Neuron (in vitro differentiated cells): ENCODE measurements at regions not wholly inside any gene's neighbourhood (a gene's known extent, or its start where the extent isn't known, plus 50 kb on each side); places are given as distances from the start of the nearest gene placed in this dataset.

Experiments
- H2AFZ ChIP-seq: one replicate; pipeline ENCODE4 v1.6.1; 2013; ENCODE audit warnings: low read depth, mild to moderate bottlenecking, inconsistent platforms, low read length, moderate library complexity
- H3K27me3 ChIP-seq: one replicate; pipeline ENCODE4 v1.6.1; 2013; ENCODE audit warnings: low read length; ENCODE audit not compliant: insufficient read depth
- H3K36me3 ChIP-seq: one replicate; pipeline ENCODE4 v1.6.1; 2013; ENCODE audit warnings: low read length; ENCODE audit not compliant: insufficient read depth
- H3K4me1 ChIP-seq: one replicate; pipeline ENCODE4 v1.6.1; 2013; ENCODE audit warnings: low read length; ENCODE audit not compliant: insufficient read depth
- H3K4me3 ChIP-seq: 2 replicates; pipeline ENCODE4 v1.5.1; 2013; ENCODE audit warnings: mild to moderate bottlenecking, low read length, moderate library complexity
- H3K9me3 ChIP-seq: one replicate; pipeline ENCODE4 v1.6.1; 2013; ENCODE audit warnings: low read length

DNA sequence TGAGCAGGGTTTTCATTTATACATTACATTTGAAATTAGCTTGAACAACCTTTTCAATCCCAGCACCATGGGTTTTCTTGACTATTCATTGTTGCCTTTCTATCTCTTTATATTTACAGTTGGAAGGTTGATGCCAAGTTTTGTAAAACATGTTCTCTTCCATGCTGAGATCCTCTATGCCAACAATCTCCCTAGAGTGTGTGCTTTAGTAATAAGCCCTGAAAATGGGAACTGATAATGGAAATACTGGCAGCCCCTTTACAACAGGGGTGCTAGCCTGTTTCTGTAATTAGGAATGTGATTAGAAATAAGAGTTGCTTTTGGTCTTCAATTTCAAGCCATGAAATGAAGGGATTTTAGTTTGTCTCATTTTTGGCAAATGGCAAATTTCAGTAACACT, 239.9 kb upstream of the NAALADL2 start:
- Histone ChIP-seq H3K36me3 (no peaks in the 10 kb centered on the region), H3K27me3 (no peaks in the 10 kb centered on the region), H2AFZ (no peak overlapping the region), H3K4me3 (no peak overlapping the region), H3K4me1 (no peaks in the 10 kb centered on the region), H3K9me3 (no peaks in the 10 kb centered on the region)

- Histone ChIP-seq H3K4me3 (no peak overlapping the region), H3K36me3 (no peaks in the 10 kb centered on the region), H3K9me3 (no peaks in the 10 kb centered on the region), H3K27me3 (no peaks in the 10 kb centered on the region), H2AFZ (no peak overlapping the region), H3K4me1 (no peaks in the 10 kb centered on the region)
Measured at GRCh38 chr3:174620138-174620537, 239.0 kb upstream of the NAALADL2 start.

DNA sequence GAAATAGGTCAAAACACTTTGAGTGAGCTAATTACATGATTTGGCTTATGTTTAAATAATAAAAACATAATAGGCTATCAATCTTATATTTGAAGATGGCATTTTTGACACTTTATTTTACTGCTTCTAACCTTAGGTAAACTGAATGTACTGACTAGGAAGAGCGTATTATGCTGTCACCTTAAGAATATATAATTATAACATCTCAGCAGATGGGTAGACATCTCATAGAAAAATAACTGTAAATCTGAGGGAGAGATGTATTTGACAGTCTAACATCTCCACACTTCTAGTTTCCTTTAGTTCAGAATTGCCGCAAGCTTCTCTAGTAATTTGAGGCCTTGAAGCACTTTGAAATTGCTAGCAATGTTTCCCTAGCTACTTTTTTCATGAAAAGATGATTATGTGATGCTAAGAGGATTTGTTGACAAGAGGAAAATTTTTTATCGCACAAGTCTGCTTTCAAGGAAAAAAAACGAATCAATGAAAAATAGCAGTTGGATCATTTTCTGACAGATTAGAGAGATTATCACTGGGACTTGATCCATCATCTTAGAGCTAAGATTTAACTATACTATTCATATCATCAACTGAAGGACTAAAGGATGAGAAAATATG, 238.2 kb upstream of the NAALADL2 start:
- no peaks in the 10 kb centered on the region for H3K36me3 ChIP-seq
- H3K4me1 ChIP-seq, result no peaks in the 10 kb centered on the region
- no peak overlapping the region for H3K4me3 ChIP-seq
- no peak overlapping the region for H2AFZ ChIP-seq
- no peaks in the 10 kb centered on the region for H3K9me3 ChIP-seq
- H3K27me3 ChIP-seq, result no peaks in the 10 kb centered on the region

DNA sequence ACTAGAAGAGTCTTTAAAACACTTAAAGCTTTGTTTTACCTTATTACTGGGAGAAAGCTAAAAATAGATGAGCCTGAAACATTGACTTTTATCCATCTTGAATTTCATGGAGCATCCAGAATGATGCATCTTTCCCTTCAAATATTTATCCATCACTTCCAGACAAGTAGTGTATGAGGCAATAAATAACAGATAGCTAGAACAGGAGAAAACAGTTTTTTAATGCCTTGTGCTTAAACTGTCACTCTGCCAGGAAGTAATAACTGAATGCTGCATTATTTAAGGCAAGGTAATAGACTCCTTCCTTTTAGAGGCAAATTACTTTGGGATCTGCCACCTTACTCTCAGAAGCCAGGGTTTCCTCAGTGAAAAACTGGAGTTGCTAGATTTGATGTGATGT, 225.8 kb upstream of the NAALADL2 start:
- Histone ChIP-seq H2AFZ (no peak overlapping the region), H3K9me3 (no peaks in the 10 kb centered on the region), H3K36me3 (no peaks in the 10 kb centered on the region), H3K4me1 (no peaks in the 10 kb centered on the region), H3K27me3 (no peaks in the 10 kb centered on the region), H3K4me3 (no peak overlapping the region)

GRCh38 chr3:174636451-174636850, 222.7 kb upstream of the NAALADL2 start:
- H2AFZ ChIP-seq, result no peak overlapping the region
- H3K9me3 ChIP-seq, result no peaks in the 10 kb centered on the region
- no peaks in the 10 kb centered on the region for H3K27me3 ChIP-seq
- no peaks in the 10 kb centered on the region for H3K4me1 ChIP-seq
- no peak overlapping the region for H3K4me3 ChIP-seq
- no peaks in the 10 kb centered on the region for H3K36me3 ChIP-seq

- Histone ChIP-seq H3K4me1 (peaks cover under 1% of the 10 kb centered on the region), H2AFZ (no peak overlapping the region), H3K4me3 (no peak overlapping the region), H3K27me3 (no peaks in the 10 kb centered on the region), H3K36me3 (no peaks in the 10 kb centered on the region), H3K9me3 (no peaks in the 10 kb centered on the region)
Measured at GRCh38 chr3:174639406-174639805, 219.7 kb upstream of the NAALADL2 start.

- Histone ChIP-seq H3K36me3 (no peaks in the 10 kb centered on the region), H3K4me3 (no peak overlapping the region), H3K9me3 (no peaks in the 10 kb centered on the region), H3K4me1 (peaks cover 6% of the 10 kb centered on the region), H2AFZ (no peak overlapping the region), H3K27me3 (no peaks in the 10 kb centered on the region)
Measured at GRCh38 chr3:174639970-174640369, 219.2 kb upstream of the NAALADL2 start.

DNA sequence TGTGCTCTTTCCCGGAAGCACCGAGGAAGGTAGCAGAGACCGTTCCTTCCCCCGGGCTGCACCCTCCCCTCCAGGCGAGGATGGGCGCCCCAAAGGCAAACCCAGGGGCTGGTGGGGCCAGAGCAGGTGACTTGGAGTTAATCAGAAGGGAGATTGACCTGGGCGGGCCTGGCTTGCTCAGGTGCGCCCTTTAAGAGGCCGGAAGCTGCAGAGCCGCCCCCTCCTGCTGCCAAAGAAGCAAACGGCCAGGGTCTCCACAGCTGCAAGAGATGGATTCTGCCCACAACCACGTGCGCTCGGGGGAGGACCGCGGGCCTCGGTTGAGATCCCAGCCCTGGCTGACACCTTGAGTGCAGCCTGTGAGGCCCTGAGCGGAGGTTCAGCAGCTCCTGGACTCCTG, 218.2 kb upstream of the NAALADL2 start:
- no peaks in the 10 kb centered on the region for H3K27me3 ChIP-seq
- H3K4me3 ChIP-seq, result no peak overlapping the region
- no peak overlapping the region for H2AFZ ChIP-seq
- H3K36me3 ChIP-seq, result no peaks in the 10 kb centered on the region
- no peaks in the 10 kb centered on the region for H3K9me3 ChIP-seq
- peaks cover 13% of the 10 kb centered on the region for H3K4me1 ChIP-seq

DNA sequence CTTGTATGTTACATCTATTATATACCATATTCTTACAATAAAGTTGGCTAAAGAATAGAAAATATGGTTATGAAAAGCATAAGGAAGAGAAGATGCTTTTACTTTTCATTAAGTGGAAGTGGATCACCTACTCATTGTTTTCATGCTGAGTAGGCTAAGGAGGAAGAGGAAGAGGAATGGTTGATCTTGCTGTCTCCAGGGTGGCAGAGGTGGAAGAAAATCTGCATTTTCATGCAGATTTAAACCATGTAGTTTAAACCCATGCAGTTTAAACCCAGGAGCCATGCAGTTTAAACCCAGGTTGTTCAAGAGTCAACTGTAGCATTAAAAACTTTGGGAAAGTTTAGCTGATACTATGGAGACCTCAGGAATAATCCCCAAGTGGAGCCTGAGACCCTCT, 214.8 kb upstream of the NAALADL2 start:
- no peaks in the 10 kb centered on the region for H3K36me3 ChIP-seq
- peaks cover 13% of the 10 kb centered on the region for H3K4me1 ChIP-seq
- no peaks in the 10 kb centered on the region for H3K27me3 ChIP-seq
- H3K9me3 ChIP-seq, result no peaks in the 10 kb centered on the region
- no peak overlapping the region for H3K4me3 ChIP-seq
- no peak overlapping the region for H2AFZ ChIP-seq

- Histone ChIP-seq H3K9me3 (no peaks in the 10 kb centered on the region), H3K36me3 (no peaks in the 10 kb centered on the region), H3K4me3 (no peak overlapping the region), H3K27me3 (no peaks in the 10 kb centered on the region), H3K4me1 (no peaks in the 10 kb centered on the region), H2AFZ (no peak overlapping the region)
Measured at GRCh38 chr3:174651951-174652350, 207.2 kb upstream of the NAALADL2 start.

DNA sequence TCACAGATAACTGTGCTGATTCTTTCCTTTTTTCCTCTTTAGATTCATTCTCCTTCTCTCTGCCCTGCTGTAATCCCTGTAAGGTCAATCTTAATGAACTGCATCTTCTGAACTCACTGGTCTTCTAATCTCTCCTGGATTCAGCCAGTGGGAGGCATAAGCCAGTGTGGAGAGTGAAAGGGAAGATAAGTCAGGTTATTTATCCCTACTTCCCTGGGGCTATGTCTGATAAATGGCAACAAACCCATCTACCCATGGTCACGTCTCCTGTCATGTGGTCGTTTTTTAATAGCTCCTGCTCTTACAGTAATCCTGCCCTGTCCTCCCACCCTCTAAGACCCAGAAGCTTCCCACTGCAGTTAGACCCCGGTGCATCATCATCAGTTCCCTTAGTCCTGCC, 199.6 kb upstream of the NAALADL2 start:
- no peaks in the 10 kb centered on the region for H3K9me3 ChIP-seq

GRCh38 chr3:174662653-174663052, 196.5 kb upstream of the NAALADL2 start:
- no peak overlapping the region for H2AFZ ChIP-seq
- H3K9me3 ChIP-seq, result no peaks in the 10 kb centered on the region
- no peaks in the 10 kb centered on the region for H3K27me3 ChIP-seq
- no peak overlapping the region for H3K4me3 ChIP-seq
- H3K36me3 ChIP-seq, result no peaks in the 10 kb centered on the region
- no peaks in the 10 kb centered on the region for H3K4me1 ChIP-seq

More for the DNA sequence above, 199.6 kb upstream of the NAALADL2 start:
- H3K4me3 ChIP-seq, result no peak overlapping the region
- no peak overlapping the region for H2AFZ ChIP-seq
- no peaks in the 10 kb centered on the region for H3K4me1 ChIP-seq
- no peaks in the 10 kb centered on the region for H3K36me3 ChIP-seq
- H3K27me3 ChIP-seq, result no peaks in the 10 kb centered on the region

DNA sequence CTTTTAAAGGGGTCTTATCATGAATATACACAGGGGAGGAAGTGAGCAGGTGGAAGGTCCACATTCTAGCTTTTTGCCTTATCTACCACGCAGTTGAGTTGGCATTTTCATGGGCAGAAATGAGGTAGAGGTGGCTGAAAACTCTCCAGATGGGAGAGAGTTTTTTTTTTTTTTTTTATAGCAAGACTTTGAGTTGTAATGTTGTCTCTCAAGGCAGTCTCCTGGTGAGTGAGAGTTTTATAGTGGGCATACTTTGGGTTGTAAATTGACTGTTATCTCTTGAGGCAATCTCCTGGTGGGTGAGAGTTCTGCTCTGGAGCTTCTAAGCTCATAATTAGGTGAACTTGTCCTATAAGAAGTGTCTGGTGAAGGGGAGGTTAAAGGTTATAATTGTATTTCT, 191.7 kb upstream of the NAALADL2 start:
- Histone ChIP-seq H3K4me3 (no peak overlapping the region), H3K27me3 (no peaks in the 10 kb centered on the region), H3K4me1 (no peaks in the 10 kb centered on the region), H3K36me3 (no peaks in the 10 kb centered on the region), H2AFZ (no peak overlapping the region), H3K9me3 (no peaks in the 10 kb centered on the region)

- peaks cover 11% of the 10 kb centered on the region for H3K4me1 ChIP-seq
- no peaks in the 10 kb centered on the region for H3K9me3 ChIP-seq
- H2AFZ ChIP-seq, result peak overlapping the region; percentile 26
- H3K36me3 ChIP-seq, result no peaks in the 10 kb centered on the region
- H3K4me3 ChIP-seq, result no peak overlapping the region
- no peaks in the 10 kb centered on the region for H3K27me3 ChIP-seq
Measured at GRCh38 chr3:174675406-174675805, 183.7 kb upstream of the NAALADL2 start.
